GM21717 (cell line): ENCODE measurements at regions not wholly inside any gene's neighbourhood (a gene's known extent, or its start where the extent isn't known, plus 50 kb on each side); places are given as distances from the start of the nearest gene placed in this dataset.
A peak's percentile ranks its signal among the peaks of the same experiment; 100 is the strongest.
"Not testable (repeated sequence)": the region's sequence is repeated elsewhere in the genome, so short reads cannot be mapped to it uniquely, and the experiment has no call there.

Experiments
- ATAC-seq: cut with Tn5 transposase; IDR thresholded peaks from one replicate; pipeline ENCODE4 v1.9.1; 2021; ENCODE audit warnings: mild to moderate bottlenecking, moderate library complexity; ENCODE audit not compliant: unreplicated experiment

DNA sequence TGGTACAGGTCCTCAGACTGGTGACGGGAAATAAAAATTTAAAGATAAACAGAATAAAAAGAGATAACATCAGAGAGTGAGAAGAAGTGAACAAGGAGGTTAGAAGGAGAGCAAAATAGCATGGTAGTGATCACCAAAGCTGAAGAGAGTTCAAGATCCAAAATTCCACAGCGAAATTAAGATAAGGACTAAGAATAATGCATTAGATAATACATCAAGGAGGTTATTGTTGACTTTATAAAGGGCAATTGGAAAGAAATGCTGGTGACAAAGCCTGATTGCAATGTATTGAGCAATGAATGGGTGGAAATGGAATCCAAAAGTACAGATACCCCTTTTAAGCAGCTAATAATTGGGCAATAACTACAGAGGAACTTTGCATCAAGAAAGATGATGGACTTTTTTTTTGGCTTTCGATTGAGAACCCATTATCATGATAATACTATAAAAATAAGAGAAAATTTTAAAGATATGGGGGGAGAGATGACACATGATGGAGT lies 101.6 kb upstream of the MAP9 start:
- no peak for ATAC-seq

DNA sequence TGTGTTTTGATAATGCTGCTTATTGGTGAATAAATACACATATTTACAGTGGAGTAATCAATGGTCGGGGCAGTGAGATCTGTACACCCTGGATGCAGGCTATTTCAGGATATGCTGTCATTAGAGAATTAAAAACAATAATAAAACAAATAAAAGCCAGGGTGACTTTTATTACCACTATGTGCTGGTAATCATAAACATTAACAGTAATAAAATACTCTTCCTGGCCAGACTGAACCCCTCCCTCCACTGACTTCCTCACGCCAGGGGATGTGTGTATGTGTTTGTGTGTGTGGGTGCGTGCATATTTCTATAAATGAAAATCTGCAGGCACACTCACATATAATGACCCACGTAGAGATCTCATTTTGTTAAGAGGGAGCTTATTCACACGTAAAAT lies 98.0 kb upstream of the MAP9 start:
- no peak for ATAC-seq

DNA sequence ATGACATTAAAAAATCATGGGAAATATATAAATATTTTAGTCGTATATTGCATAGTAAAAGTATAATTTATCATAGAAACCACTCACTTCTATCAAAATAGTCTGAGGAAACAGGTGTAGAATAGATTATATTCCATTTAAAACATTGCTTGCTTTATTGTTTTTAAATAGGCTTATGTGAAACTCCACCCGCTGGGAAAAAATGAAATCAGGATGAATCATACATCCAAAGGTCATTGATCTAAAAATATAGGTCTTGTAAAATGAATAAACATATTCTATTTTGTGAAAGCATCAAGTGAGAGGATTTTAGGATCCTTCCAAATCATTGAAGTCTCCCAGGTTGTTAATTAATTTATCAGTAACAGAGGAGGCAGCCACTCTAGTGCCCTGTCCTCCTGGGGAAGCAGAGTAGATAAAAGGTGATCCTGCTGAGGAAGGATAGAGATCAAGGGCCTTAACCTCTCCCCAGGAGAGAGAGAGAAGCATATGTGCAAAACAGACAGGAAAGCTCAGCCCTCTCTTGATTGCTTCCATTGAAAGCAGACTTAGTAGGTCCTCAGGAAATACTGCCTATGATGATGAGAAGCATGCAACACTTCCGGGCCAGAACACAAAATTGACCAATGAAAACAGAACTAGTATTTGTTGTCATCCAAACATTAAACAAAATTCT lies 96.8 kb upstream of the MAP9 start:
- ATAC-seq = no peak

DNA sequence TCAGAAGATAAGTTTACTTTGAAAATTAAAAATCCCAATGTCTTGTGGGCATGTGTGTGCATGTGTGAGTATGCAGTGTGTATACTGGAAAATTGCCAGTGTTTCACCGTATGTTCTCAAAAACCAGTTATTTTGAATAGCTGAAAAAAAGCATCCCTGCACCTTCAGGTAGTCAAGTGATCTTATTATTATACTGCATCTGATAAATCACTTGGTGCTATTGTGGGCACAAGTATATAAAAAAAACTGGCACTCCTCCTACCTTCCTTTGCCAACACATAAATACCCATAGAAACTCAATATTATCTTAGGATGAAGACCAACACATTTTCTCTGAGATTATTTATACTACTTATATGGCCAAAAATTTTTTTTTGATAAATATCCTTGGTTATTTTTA lies 91.5 kb upstream of the MAP9 start:
- no peak for ATAC-seq

DNA sequence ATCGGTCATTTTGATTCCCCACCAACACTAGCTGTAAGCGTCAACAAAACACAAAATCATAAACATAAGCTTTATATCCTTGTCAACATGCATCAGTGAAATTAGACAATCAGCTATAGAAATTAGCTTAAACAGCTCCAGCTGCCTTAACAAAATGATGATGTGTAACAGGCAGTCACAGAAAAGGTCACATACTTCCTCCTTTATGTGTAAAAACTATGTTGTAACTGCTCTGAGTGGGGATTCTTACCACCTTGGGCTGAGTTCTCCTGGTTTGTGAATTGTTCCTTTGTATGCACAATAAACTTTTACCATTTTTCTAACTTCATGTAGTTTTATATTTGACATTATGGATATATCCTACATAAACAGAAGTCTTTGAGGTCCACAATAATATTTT lies 73.9 kb upstream of the MAP9 start:
- ATAC-seq = no peak

DNA sequence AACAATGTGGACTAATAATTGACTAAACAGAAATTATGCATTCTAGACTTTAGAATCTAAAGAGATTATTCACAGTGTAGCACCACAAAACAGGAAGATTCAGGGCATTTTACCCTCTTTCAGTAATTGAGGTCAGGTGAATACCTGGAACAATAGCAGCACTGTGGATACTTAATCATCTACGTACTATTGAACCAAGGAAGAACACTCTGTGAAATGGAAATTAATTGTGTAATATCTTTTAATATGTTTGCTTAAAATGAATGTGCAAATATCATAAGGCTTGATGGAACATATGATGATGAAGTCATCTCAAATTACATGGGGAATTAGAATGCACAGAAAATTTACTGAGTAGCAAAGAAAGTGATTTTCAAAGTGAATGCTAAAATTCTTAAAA lies 68.5 kb upstream of the MAP9 start:
- no peak for ATAC-seq

DNA sequence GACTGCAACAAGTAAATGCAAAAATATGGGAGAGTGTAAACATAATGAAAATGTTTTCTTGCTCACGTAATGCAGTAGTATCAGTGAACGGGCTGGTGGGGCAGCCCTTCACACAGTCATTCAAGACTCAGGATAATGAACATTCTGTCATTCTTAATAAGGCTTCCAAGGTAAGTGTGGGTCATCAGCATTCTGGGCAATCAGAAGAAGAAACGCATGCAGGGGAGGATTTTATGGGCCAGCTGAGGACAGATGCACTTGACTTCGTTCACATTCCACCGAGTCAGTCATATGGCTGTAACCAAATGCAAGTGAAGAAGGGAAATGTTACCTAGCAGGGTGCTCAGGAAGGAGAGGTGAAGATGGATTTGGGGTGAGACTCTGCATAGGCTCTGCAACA lies 68.0 kb upstream of the MAP9 start:
- ATAC-seq = no peak

DNA sequence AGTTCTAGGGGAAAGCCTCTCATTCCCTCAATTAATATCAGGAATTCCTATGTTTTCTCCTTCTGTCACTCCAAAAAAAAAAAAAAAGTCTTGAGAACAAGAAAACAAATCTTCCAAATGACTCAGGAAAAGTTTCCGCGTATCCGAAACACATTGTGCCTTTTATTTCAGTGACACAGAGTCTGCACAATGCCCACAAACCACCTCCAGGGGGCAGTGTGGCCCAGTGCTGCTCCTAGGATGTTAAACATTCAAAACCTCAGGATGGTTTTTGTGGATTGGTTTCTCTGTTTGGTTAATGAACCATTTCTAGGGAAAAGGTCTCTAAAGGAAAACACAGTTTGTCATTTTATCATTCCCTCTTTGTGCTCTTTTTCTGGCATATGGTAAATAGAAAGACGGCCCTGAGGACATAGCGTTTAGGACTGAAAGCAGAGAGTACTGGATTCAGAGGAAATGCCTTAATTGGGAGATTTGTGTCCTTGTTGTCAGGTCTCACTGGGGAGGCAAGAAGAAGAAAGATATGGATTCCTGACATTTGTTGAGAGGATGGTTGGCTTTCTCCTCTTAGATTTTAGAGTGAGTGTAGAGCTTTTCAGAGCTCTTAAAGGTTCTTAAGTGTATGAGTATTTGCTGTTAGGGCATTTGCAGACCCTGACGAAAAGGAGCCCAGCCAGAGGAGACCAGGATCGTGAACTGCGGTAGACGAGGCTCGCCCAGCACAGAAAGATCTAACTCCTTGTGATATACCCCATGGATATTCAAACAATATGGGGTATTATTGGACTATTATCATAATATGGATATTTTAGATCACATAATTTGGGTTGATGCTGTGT lies 65.7 kb upstream of the MAP9 start:
- ATAC-seq = peak; percentile 97

DNA sequence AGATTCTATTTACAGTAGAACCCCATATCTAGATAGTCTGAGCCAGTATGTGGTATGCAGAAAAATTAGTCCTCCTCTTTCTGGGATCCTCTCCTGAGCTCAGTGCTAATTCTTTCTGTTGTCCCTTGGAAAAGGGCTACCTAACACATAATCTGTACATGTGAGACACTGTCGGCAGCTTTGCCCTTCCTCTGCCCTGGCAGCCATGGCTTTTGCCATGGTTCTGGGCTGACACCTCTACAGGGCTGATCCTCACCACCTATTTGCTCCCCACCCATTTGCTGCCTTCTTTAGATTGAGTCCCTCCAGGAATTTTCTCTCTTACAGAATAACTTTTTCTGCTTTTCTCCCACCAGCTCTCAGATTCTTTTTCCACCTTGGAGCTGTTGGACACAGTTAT lies 64.7 kb upstream of the MAP9 start:
- no peak for ATAC-seq

DNA sequence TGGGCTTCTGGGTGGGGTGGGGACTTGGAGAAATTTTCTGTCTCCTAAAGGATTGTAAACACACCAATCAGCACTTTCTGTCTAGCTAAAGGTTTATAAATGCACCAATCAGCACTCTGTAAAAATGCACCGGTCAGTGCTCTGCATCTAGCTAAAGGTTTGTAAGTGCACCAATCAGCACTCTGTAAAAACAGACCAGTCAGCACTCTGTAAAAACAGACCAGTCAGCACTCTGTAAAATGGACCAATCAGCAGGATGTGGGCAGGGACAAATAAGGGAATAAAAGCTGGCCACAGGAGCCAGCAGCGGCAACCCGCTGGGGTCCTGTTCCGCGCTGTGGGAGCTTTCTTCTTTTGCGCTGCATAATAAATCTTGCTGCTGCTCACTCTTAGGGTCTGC lies 63.0 kb upstream of the MAP9 start:
- not testable (repeated sequence) for ATAC-seq

DNA sequence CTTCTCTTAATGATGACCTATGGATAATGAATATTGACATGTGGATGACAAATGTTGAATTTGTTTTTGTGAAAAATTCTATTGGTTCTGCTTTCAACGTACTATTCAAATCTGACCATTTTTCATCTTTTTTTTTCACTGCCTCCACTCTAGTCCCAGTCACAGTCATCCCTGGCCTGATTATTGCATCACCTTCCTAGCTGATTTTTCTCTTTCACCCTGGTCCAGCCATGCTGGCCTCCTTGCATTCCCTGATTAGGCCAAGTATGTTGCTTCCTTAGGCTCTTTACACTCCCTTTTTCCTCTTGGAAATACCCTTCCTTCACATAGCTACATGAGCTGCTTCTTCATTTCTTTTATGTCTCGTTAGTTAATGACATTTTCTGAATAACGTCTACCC lies 58.1 kb upstream of the MAP9 start:
- no peak for ATAC-seq

DNA sequence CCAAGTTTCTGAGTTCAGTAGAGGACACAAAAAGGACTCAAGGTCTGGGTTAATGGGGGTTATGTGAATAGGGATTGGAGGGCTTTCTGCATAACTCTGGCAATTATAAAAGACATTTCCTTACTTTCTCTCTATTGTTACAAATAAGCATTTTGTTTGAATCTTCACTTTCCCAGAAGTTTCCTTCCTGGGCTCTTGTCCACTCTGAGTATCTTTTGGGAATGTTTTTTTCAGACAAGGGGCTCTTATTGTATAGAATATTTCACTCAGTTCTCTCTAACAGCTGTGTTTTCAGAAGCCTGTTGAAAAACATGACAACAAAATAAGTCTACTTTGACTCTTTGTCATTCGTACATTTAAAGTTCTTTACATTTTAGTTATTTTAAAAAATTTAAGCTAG lies 57.6 kb upstream of the MAP9 start:
- no peak for ATAC-seq

DNA sequence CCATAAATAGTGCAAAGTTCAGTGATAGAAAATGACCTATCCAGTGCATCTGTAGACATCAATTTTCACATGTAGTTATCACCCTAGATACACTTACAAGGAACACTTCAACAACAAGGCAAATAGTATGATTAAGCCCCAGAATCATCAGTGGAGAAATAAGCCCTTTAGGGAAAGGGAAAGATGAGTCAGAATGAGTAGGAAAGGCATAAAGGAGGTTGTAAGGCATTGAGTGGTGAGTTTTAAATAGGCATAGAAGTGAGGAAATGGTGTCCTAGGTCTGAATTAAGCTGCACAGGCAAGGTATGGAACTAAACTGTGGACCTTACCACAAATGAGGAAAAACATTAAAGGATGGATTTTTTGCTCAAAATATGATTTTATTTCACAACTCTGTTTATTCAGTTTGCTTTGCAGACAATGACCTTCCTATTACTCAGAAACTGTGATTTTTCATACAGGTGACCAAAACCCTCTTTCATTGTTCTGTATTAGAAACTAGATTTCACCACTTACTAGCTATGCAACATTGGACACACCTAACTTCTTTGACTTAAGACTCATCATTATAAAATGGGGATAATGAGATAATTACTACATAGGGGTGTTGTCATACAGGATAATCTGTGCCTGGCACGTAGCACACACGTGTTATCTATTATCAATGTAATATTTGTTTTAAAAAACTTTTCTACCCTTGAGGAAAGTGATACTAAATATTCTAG lies 57.0 kb upstream of the MAP9 start:
- ATAC-seq = no peak

DNA sequence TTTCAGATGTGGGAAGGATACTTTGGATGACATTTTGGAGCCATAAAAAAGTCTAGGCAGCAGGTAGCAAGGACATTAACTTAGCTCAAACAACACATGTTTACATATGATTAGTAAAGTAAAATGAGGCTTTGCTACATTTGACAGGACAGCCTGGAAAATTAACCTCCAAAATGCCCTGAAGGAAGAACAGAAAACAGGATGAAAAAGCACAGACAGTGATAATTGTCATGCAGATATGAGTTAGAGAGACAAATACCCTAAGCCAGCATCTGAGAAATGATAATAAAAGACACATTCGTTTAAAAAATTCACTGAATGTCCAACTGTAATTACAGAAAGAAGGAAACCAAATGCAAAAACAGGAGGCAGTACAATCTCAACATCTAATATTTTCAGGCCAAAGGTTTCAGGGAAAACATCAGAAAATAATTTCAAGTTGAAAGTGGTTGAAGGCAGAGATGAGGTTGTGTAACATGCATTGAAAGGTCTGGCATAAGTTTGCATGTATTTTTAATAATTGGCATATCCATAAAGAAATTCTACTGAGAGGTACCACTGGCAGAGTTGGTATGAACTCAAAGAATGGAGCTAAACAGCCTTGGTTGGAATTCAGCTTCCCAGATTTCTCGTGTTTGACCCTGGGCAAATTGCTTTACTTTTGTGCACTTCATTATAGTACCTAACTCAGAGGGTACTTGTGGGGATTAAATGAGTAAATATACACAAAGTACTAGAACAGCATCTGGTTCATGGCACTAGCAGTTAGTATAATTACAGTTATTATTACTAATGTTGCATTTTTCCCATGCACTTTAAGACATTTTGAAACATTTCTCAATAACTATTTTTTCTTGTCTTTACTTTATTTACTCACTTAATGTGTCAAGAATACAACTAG lies 54.4 kb upstream of the MAP9 start:
- ATAC-seq = no peak

DNA sequence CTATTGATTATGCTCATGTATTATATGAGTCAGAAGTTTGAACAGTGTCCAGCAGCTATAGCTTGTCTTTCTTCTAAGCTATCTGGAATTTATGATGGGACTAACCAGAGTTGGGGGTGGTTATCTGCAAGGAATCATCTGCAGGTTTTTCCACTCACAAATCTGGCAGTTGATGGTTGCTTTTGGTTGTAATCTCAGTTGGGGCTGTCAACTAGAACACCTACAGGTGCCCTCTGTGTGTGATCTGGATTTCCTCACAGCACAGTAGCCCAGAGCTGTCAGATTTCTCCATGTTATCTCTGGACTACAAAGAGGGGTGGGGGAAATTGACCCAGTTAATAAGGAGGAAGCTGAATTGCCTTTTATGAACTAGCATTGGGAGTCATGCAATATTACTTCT lies 51.4 kb upstream of the MAP9 start:
- ATAC-seq = no peak

DNA sequence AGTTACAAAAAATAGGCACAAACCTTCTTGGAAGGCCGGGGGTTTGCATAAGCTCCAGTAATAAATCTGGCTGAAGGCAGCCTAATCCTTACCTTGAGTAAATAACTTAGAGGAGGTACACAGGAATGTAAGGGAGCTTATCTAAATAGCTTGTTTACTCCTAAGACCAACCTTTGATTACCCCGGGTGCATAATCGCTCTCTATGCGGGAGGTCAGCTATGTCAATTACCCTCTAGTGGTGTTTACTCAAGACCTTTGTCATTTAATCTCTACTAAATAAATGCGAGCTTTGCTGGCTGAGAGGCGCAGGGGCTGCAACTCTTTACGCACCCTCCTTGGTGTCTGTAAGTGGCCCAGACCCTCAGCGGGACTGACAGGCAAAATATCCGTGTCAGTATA lies 50.2 kb upstream of the MAP9 start:
- ATAC-seq = no peak
